ENCODE measurements at regions not wholly inside any gene's neighbourhood (a gene's known extent, or its start where the extent isn't known, plus 50 kb on each side); places are given as distances from the start of the nearest gene placed in this dataset.

- no peak for TF ChIP-seq PRDM15 (CRISPR knock-in tag; IDR thresholded peaks at IDR 0.05)
- TF ChIP-seq ZNF260 (CRISPR knock-in tag; IDR thresholded peaks at IDR 0.05; ENCODE audit: borderline replicate concordance, low read depth): no peak
- no peak for TF ChIP-seq ZBTB1 (CRISPR knock-in tag; IDR thresholded peaks at IDR 0.05; ENCODE audit: borderline replicate concordance)
Observed at GRCh38 chr5:23284656-23285055, 222.8 kb upstream of the PRDM9 start (continued).

DNA sequence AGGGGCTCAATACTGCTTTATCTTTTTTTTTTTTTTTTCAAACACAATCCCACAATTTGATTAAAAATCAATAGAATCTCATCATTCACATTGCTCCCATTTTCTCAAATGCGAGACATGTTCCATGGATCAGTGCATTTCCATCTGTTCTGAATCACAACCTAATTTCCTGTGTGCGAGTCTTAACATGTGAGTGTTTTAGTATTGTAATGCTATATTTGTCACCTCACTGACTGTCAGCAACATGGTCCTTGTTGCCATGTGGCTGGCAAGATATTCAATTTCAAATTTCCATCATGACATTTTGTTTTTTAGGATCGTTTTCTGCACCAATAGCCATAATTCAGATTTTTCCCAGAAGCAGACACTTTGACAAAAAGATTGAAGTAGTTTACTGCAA lies 233.2 kb upstream of the PRDM9 start:
- 18% methylated on average over 3 of the region's 3 CpGs for WGBS (ENCODE audit: low lambda C conversion rate)
- in situ Hi-C loops (cut with HindIII; ENCODE audit: extremely low pct_ligation_motif_present, low pct_unique_long_range_greater_than_20kb): no loop called here

More for the DNA sequence above, 233.2 kb upstream of the PRDM9 start:
- intact Hi-C loops (cut with micrococcal nuclease; ENCODE audit: unreplicated experiment): no loop called here
- FAIRE-seq (no peak), ATAC-seq (no peak), DNase-seq (ENCODE audit: low spot score) (no peak)
- no peak overlapping the region for H3K27ac ChIP-seq (ENCODE audit: extremely low read length, insufficient read depth, low read length)
- POLR2A ChIA-PET: no interaction called here
- peaks cover 17% of the 10 kb centered on the region for H3K9me3 ChIP-seq (ENCODE audit: low read length)
- no peak overlapping the region for H3K4me2 ChIP-seq (ENCODE audit: low read depth, low read length)
- no peaks in the 10 kb centered on the region for H3K36me3 ChIP-seq (replicated peaks in 1 of 2; ENCODE audit: control insufficient read depth in 1 of 2, insufficient read depth in 2 of 2, low read length in 2 of 2)
- H4K20me1 ChIP-seq (ENCODE audit: insufficient read depth, low read length): no peaks in the 10 kb centered on the region
- H3K4me3 ChIP-seq (replicated peaks in 1 of 3; ENCODE audit: insufficient read depth in 1 of 3, low read depth in 2 of 3, low read length in 3 of 3): no peak overlapping the region
- H3K79me2 ChIP-seq (ENCODE audit: insufficient read depth, low read length): no peaks in the 10 kb centered on the region
- H3K4me1 ChIP-seq (ENCODE audit: insufficient read depth, low read length): no peaks in the 10 kb centered on the region
- no peak overlapping the region for H2AFZ ChIP-seq (ENCODE audit: low read length)
- BruUV-seq (replicated peaks): no TSS peak
- H3K9ac ChIP-seq (ENCODE audit: insufficient read depth, low read depth, low read length): no peak overlapping the region
- CTCF ChIA-PET (ENCODE audit: low intra/inter-chr PET ratio, low total read pairs): no interaction called here
- TF ChIP-seq ZNF841 (CRISPR knock-in tag; IDR thresholded peaks at IDR 0.05; ENCODE audit: borderline replicate concordance) (no peak), ZNF530 (CRISPR knock-in tag; IDR thresholded peaks at IDR 0.05; ENCODE audit: low read depth) (no peak), ZSCAN9 (CRISPR knock-in tag; IDR thresholded peaks at IDR 0.05; ENCODE audit: borderline replicate concordance) (no peak), ARHGAP35 (CRISPR knock-in tag; IDR thresholded peaks at IDR 0.05; ENCODE audit: borderline replicate concordance) (no peak), SNAPC4 (CRISPR knock-in tag; IDR thresholded peaks at IDR 0.05) (no peak)
- H3K27me3 ChIP-seq (ENCODE audit: control insufficient read depth in 1 of 2, insufficient read depth in 2 of 2, low read length in 2 of 2): no peaks in the 10 kb centered on the region

Data from HepG2 (cell line).